ENCODE measurements at regions not wholly inside any gene's neighbourhood (a gene's known extent, or its start where the extent isn't known, plus 50 kb on each side); places are given as distances from the start of the nearest gene placed in this dataset.
"Not testable (repeated sequence)": the region's sequence is repeated elsewhere in the genome, so short reads cannot be mapped to it uniquely, and the experiment has no call there.

- Mint-ChIP-seq H3K36me3 (ENCODE audit: low read depth) (no peaks in the 10 kb centered on the region), H3K4me3 (no peak overlapping the region), H3K27ac (no peak overlapping the region), H3K9me3 (no peaks in the 10 kb centered on the region), H3K4me1 (ENCODE audit: low read depth) (no peaks in the 10 kb centered on the region), H3K27me3 (peaks cover 12% of the 10 kb centered on the region)
These were observed 117.5 kb upstream of the VANGL1 start for GRCh38 chr1:115524236-115524635.

DNA sequence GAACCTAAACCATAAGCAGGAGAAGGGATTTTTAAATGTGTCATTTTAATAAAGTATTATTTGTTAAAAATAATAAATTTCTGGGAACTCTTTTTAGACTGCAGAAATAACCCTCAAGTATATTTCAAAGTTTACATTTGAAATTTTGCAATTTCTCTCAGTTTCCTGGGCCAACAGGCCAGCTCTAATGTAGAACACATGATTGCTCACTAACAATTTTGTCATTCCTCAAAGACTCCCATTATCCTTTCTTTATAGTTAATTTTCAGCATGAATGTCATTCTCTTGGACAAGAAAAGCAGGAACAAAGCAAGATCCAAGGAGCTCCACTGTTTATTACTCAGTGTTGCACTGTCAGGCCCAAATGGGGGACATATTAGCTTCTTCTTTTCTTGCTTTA, 119.4 kb upstream of the VANGL1 start:
- no peaks in the 10 kb centered on the region for H3K4me1 Mint-ChIP-seq (ENCODE audit: low read depth)
- H3K4me3 Mint-ChIP-seq = no peak overlapping the region
- no peaks in the 10 kb centered on the region for H3K36me3 Mint-ChIP-seq (ENCODE audit: low read depth)
- H3K27me3 Mint-ChIP-seq = peaks cover 23% of the 10 kb centered on the region
- H3K9me3 Mint-ChIP-seq = no peaks in the 10 kb centered on the region
- H3K27ac Mint-ChIP-seq = no peak overlapping the region

- Mint-ChIP-seq H3K9me3 (no peaks in the 10 kb centered on the region), H3K36me3 (ENCODE audit: low read depth) (no peaks in the 10 kb centered on the region), H3K27ac (no peak overlapping the region), H3K4me3 (no peak overlapping the region), H3K4me1 (ENCODE audit: low read depth) (no peaks in the 10 kb centered on the region), H3K27me3 (peaks cover 22% of the 10 kb centered on the region)
These were observed 126.5 kb upstream of the VANGL1 start for GRCh38 chr1:115515270-115515669.

DNA sequence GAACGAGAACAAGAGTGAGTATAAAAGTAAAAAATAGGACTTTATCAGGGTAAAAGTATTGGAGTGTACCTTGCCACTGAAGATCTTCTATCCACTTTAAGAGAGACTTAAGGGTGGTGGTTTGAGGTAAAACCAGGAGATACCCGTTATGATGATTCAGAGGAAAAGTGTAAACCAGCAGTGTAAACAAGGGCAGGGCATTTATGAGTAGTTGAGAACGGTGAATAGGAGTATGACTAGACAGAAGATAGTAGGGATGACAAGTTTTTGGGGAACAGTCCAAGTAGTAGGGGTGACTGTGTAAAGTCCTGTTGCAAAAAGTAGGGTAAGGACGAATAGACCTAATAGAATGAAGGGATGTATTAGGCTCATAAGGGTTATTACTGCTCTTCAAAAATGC, 131.5 kb upstream of the VANGL1 start:
- not testable (repeated sequence) for H3K27ac Mint-ChIP-seq; H3K36me3 Mint-ChIP-seq (ENCODE audit: low read depth); H3K4me3 Mint-ChIP-seq; H3K27me3 Mint-ChIP-seq; H3K9me3 Mint-ChIP-seq; H3K4me1 Mint-ChIP-seq (ENCODE audit: low read depth)

- no peaks in the 10 kb centered on the region for H3K4me1 Mint-ChIP-seq (ENCODE audit: low read depth)
- no peak overlapping the region for H3K4me3 Mint-ChIP-seq
- H3K36me3 Mint-ChIP-seq (ENCODE audit: low read depth) = no peaks in the 10 kb centered on the region
- H3K27ac Mint-ChIP-seq = no peak overlapping the region
- peaks cover 8% of the 10 kb centered on the region for H3K27me3 Mint-ChIP-seq
- no peaks in the 10 kb centered on the region for H3K9me3 Mint-ChIP-seq
These were observed 133.9 kb upstream of the VANGL1 start for GRCh38 chr1:115507901-115508300.

DNA sequence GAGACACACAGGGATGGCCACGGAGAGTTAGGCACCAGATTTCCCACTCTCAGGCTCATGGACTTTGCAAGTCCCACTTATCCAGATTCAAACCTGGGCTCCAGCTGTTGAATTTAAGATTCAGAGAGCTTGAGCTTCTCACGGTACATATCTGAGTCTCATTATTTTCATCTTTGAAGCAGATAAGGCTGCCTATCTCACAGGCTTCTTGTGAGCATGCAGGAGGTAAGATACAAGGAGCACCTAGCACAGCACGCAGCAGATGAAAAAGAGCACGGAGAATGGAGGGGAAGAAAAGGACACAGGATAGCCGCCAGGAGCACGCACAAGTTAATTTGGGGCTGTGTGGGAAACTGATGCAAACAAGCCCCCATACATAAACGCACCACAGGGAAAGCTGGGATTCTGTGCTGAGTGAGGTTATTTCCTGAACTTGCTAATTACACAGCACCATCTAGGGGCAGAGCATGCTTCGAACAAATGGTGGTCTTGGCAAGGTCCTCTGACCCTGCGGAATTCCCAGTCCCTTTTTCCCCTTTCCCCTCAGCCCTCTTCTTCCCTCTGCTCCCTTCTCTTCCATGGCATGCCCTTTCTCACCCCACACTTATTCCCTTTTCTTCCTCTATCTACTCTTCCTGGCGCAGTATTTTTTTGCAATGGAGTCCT, 134.7 kb upstream of the VANGL1 start:
- Mint-ChIP-seq H3K9me3 (no peaks in the 10 kb centered on the region), H3K27me3 (peaks cover 8% of the 10 kb centered on the region), H3K27ac (no peak overlapping the region), H3K36me3 (ENCODE audit: low read depth) (no peaks in the 10 kb centered on the region), H3K4me3 (no peak overlapping the region), H3K4me1 (ENCODE audit: low read depth) (peaks cover 2% of the 10 kb centered on the region)

- H3K27me3 Mint-ChIP-seq = peaks cover 8% of the 10 kb centered on the region
These were observed 135.3 kb upstream of the VANGL1 start for GRCh38 chr1:115506518-115506917.

GRCh38 chr1:115505148-115505571, 136.6 kb upstream of the VANGL1 start:
- H3K9me3 Mint-ChIP-seq = no peaks in the 10 kb centered on the region
- peaks cover 8% of the 10 kb centered on the region for H3K27me3 Mint-ChIP-seq
- H3K27ac Mint-ChIP-seq = no peak overlapping the region
- peaks cover 2% of the 10 kb centered on the region for H3K4me1 Mint-ChIP-seq (ENCODE audit: low read depth)
- no peak overlapping the region for H3K4me3 Mint-ChIP-seq
- no peaks in the 10 kb centered on the region for H3K36me3 Mint-ChIP-seq (ENCODE audit: low read depth)

More at GRCh38 chr1:115506518-115506917, 135.3 kb upstream of the VANGL1 start:
- Mint-ChIP-seq H3K9me3 (no peaks in the 10 kb centered on the region), H3K27ac (no peak overlapping the region), H3K4me3 (no peak overlapping the region), H3K36me3 (ENCODE audit: low read depth) (no peaks in the 10 kb centered on the region), H3K4me1 (ENCODE audit: low read depth) (peaks cover 2% of the 10 kb centered on the region)

DNA sequence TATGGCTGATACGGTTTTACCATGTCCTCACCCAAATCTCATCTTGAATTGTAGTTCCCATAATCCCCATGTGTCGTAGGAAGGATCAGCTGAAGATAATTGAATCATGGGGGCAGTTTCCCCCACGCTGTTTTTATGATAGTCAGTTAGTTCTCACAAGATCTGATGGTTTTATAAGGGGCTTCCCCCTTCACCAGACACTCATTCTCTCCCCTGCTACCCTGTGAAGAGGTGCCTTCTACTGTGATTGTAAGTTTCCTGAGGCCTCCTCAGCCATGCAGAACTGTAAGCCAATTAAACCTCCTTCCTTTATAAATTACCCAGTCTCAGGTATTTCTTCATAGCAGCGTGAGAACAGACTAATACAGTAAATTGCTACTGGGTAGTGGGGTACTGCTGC, 139.6 kb upstream of the VANGL1 start:
- H3K4me3 Mint-ChIP-seq; H3K27ac Mint-ChIP-seq; H3K4me1 Mint-ChIP-seq (ENCODE audit: low read depth); H3K27me3 Mint-ChIP-seq; H3K9me3 Mint-ChIP-seq; H3K36me3 Mint-ChIP-seq (ENCODE audit: low read depth): not testable (repeated sequence)

- Mint-ChIP-seq H3K27ac (no peak overlapping the region), H3K36me3 (ENCODE audit: low read depth) (no peaks in the 10 kb centered on the region), H3K4me3 (no peak overlapping the region), H3K27me3 (peaks cover 2% of the 10 kb centered on the region), H3K4me1 (ENCODE audit: low read depth) (peaks cover 2% of the 10 kb centered on the region), H3K9me3 (no peaks in the 10 kb centered on the region)
These were observed 140.3 kb upstream of the VANGL1 start for GRCh38 chr1:115501476-115501875.

- H3K4me1 Mint-ChIP-seq (ENCODE audit: low read depth) = peaks cover 2% of the 10 kb centered on the region
- no peaks in the 10 kb centered on the region for H3K27me3 Mint-ChIP-seq
- no peaks in the 10 kb centered on the region for H3K9me3 Mint-ChIP-seq
- H3K4me3 Mint-ChIP-seq = no peak overlapping the region
- H3K27ac Mint-ChIP-seq = no peak overlapping the region
- no peaks in the 10 kb centered on the region for H3K36me3 Mint-ChIP-seq (ENCODE audit: low read depth)
These were observed 142.5 kb upstream of the VANGL1 start for GRCh38 chr1:115499253-115499652.

DNA sequence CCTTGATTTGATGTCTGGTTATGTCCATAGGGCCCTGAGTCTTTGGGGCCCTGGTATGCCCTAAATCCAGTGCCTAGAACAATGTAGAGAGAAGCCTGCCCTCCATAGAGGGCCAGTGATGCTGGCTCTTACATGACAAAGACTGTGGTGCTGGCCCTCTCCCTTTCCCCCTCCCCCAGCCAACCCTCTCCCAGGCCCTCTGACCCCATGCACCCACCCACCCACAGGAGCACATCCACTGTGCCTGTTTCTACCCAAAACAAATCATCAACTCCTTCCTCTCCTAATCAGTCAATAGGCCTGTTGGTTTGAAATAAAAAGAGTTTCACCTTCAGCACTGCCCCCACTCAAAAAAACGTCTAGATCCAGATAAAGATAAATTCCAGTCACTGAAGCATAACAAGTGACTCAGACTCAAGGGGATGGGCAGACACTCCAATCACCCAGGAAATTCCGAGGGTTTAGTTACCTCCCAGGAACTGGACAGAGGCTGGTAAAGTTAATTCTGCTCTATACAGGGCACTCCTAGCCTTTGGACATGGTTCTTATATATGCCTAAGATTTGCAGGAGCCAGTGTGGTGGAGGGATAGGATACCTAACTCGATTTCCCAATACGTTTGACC, 144.8 kb upstream of the VANGL1 start:
- Mint-ChIP-seq H3K27me3 (no peaks in the 10 kb centered on the region), H3K9me3 (no peaks in the 10 kb centered on the region), H3K36me3 (ENCODE audit: low read depth) (no peaks in the 10 kb centered on the region), H3K4me3 (no peak overlapping the region), H3K4me1 (ENCODE audit: low read depth) (no peaks in the 10 kb centered on the region), H3K27ac (no peak overlapping the region)

DNA sequence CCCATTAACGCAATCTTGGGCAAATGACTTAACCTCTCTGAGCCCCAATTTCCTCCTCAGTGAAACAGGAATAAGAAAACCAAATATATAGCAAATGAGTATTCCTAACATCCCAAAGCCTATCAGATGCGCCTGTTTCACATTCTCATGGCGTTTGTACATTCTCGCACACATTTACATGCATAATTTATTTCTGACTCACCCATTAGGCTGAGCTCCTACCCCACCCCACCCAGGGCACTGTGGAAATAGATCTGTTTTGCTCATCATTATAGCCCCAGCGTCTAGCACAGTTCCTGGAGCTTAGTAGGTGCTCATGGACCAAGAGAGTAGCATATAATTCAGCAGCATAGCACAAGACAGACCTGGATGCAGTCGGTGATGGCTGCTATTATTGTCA, 146.1 kb upstream of the VANGL1 start:
- H3K36me3 Mint-ChIP-seq (ENCODE audit: low read depth) = no peaks in the 10 kb centered on the region
- no peak overlapping the region for H3K27ac Mint-ChIP-seq
- H3K27me3 Mint-ChIP-seq = no peaks in the 10 kb centered on the region
- no peaks in the 10 kb centered on the region for H3K9me3 Mint-ChIP-seq
- no peaks in the 10 kb centered on the region for H3K4me1 Mint-ChIP-seq (ENCODE audit: low read depth)
- no peak overlapping the region for H3K4me3 Mint-ChIP-seq

- H3K36me3 Mint-ChIP-seq (ENCODE audit: low read depth) = no peaks in the 10 kb centered on the region
- no peaks in the 10 kb centered on the region for H3K4me1 Mint-ChIP-seq (ENCODE audit: low read depth)
- H3K27ac Mint-ChIP-seq = no peak overlapping the region
- H3K4me3 Mint-ChIP-seq = no peak overlapping the region
- H3K27me3 Mint-ChIP-seq = no peaks in the 10 kb centered on the region
- H3K9me3 Mint-ChIP-seq = no peaks in the 10 kb centered on the region
These were observed 146.7 kb upstream of the VANGL1 start for GRCh38 chr1:115495111-115495510.

DNA sequence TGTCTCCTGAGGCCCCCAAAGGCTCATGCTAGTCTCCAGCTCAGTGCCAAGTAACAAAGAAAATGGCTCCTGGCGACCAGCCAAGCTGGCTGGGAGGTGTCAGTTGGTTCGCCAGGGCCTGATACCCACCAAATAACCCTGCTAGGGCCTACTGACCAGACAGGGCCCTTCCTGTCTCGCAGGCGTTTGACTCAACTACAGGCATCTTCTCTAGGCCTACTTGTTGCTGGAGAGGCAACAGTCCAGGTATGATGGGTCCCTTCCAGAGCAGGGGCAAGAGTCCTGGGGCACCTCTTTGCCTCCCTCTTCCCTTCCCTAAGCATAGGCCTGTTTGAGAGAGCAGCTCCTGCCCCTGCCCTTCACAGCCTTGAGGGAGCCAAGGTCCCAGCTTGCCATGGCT, 147.9 kb upstream of the VANGL1 start:
- H3K27ac Mint-ChIP-seq = no peak overlapping the region
- H3K36me3 Mint-ChIP-seq (ENCODE audit: low read depth) = no peaks in the 10 kb centered on the region
- no peaks in the 10 kb centered on the region for H3K27me3 Mint-ChIP-seq
- no peaks in the 10 kb centered on the region for H3K9me3 Mint-ChIP-seq
- H3K4me3 Mint-ChIP-seq = no peak overlapping the region
- no peaks in the 10 kb centered on the region for H3K4me1 Mint-ChIP-seq (ENCODE audit: low read depth)

GRCh38 chr1:115492880-115493279, 148.9 kb upstream of the VANGL1 start:
- Mint-ChIP-seq H3K27me3 (no peaks in the 10 kb centered on the region), H3K4me3 (no peak overlapping the region), H3K9me3 (no peaks in the 10 kb centered on the region), H3K36me3 (ENCODE audit: low read depth) (no peaks in the 10 kb centered on the region), H3K27ac (no peak overlapping the region), H3K4me1 (ENCODE audit: low read depth) (no peaks in the 10 kb centered on the region)
